Stimulated activated CD4-positive, alpha-beta T cell treated with anti-CD3 and anti-CD28 coated beads, Interleukin-1b, Interleukin-23, amount 100 ng/mL, for 4 hours (primary cell): ENCODE measurements at regions not wholly inside any gene's neighbourhood (a gene's known extent, or its start where the extent isn't known, plus 50 kb on each side); places are given as distances from the start of the nearest gene placed in this dataset.
"Not testable (repeated sequence)": the region's sequence is repeated elsewhere in the genome, so short reads cannot be mapped to it uniquely, and the experiment has no call there.

Source experiments
- DNase-seq, 2 donors: peaks; one replicate each; pipeline ENCODE4 v3.0.0-alpha.2; 2020; ENCODE audit warnings: low read depth in 2 of 2

GRCh38 chr3:159229116-159229680 lies 427.3 kb downstream of the MFSD1 start:
- DNase-seq = no peak

DNA sequence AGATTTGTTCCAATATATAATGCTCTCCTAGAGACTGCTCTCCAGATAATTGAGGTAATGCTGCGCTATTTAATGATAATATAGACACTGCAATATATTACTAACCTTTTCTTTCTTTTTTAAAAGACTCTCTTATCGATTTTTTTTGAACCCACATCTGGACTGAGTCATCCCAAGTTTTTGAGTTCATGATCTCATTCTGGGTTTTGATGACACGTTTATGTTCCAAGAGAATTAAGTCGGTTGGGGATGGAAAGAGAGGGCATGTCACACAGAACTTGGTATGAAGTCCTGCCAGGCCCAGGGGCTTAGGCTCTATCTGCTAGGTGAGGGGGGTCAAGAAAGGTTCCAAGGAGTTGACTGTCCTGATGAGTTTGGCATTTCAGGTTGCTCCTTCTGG lies 431.1 kb downstream of the MFSD1 start:
- DNase-seq = no peak

DNA sequence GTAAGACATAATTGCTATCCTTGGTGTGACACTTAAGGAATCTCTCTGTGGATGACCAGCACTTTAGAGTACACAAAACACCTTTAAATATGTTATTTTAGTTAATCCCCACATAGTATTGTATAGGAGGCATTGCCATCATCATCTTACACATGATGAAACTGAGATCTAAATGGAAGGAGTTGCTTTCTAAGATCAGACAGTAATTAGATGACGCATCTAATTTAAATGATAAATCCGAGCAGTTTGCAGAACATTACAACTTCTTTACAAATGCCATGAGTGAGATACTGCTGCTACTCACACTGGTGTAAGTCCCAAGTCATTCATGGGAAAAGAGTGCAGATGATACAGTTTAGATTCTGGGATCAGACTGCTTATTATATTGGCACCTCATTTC lies 431.9 kb downstream of the MFSD1 start:
- no peak for DNase-seq

DNA sequence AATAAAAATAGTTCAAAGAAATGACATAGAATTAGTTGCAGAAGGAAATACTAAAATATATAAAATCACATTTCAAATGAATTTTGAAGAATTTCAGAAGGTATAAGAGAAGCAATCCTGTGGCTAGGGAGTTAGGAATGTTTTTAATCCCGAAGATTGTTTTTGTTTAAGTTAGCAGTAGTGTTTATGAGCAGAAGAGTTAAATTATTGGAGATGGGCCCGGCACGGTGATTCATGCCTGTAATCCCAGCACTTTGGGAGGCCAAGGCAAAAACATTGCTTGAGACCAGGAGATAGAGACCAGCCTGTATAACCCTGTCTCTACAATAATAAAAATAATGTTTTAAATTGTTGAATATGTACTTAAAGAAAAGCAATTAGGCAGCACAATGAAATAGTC lies 432.5 kb downstream of the MFSD1 start:
- no peak for DNase-seq

GRCh38 chr3:159236321-159236720 lies 434.5 kb downstream of the MFSD1 start:
- DNase-seq = no peak

DNA sequence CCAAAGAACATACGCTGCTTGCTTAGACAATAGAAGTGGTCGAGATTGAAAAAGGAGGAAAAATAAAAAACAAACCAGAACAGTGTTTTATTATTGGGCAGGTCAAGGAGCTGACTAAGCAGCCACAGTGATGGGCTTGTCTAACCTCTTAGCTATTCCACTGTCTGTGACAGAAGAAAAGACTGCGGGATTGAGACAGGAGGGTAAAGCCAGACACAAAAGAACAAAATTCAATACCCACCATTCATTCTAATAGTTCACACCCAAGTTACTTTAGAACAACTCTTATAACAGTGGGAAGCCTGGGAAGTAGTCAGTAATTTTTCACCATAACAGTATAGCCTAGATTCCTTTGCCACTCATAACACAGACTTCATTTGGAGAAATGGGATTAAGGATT lies 435.4 kb downstream of the MFSD1 start:
- no peak for DNase-seq

- DNase-seq = no peak
Measured at GRCh38 chr3:159238646-159239045, 436.8 kb downstream of the MFSD1 start.

GRCh38 chr3:159239059-159239458 lies 437.2 kb downstream of the MFSD1 start:
- no peak for DNase-seq

- no peak for DNase-seq
Measured at GRCh38 chr3:159244933-159245332, 443.1 kb downstream of the MFSD1 start.

DNA sequence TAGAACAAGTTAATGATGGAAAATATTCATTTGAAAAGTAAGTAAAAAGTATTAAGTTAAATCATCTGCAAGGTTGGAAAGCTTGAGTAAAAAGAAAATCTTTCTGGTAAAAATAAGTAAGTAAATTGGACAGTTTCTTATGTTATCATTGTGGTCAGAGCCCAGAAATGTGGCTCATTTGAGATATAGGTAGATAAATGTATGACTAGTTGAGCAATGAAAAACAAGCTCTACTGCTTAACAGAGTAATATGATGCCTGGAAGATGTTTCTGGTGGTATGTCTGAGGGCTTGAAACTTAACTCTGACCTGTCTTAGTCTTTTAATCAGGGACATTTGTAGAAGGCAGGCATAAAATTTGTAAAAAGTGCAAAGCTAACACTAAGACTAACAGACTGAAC lies 444.0 kb downstream of the MFSD1 start:
- no peak for DNase-seq

GRCh38 chr3:159246385-159246784 lies 444.5 kb downstream of the MFSD1 start:
- no peak for DNase-seq

DNA sequence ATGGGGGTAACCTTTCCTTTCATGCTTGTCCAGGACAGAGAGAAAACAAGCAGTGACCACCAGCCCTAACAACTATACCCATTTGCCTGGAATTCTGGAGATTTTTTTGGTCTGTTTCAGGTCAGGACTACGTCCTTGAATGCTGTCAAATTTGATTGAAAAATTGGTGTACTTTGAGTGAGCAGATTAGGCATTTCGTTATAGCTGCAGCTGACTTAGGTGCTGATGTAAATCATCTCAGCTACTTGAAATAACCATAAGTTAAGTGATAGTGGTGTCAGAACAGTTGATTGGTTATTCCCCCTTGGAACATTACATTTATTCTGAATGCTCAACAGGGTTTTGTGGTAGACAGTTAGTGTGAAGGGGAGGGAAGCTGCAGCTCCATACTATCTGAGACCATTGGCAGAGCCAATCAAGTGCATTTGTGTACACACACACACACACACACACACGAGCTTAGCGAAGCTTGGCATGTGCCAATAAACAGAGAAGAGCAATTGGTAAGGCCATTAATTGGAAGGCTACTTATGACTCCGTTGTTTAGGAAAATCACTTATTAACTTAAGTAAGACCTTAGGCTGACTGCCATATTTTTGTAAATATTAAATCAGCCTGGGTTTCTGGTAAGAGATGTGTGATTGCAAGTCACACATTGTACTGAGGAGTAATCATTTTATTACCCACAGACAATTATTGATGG lies 447.8 kb downstream of the MFSD1 start:
- DNase-seq = no peak

- DNase-seq = no peak
Measured at GRCh38 chr3:159250961-159251360, 449.1 kb downstream of the MFSD1 start.

DNA sequence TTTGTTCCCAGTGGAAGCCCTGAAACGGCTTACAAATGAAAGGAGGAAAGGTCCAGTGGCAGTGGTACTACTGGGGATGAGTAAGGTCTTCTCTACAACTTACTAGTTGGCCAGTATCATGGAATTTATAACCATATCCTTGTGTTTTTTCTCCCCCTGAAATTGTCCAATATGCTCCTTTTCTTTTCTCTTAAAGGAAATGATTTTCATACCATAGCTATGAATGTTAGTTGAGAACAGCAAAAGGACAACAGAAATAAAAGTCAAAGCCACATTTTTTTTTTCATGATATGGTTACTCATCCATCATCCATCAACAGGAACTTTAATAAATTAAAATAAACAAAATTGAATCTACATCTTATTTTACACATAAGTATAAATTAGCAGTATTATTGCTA lies 450.4 kb downstream of the MFSD1 start:
- DNase-seq = no peak

GRCh38 chr3:159252772-159253384 lies 451.0 kb downstream of the MFSD1 start:
- DNase-seq = no peak

- no peak for DNase-seq
Measured at GRCh38 chr3:159253860-159254259, 452.0 kb downstream of the MFSD1 start.

GRCh38 chr3:159257954-159258353 lies 456.1 kb downstream of the MFSD1 start:
- no peak for DNase-seq

- no peak for DNase-seq
Measured at GRCh38 chr3:159258934-159259333, 457.1 kb downstream of the MFSD1 start.

DNA sequence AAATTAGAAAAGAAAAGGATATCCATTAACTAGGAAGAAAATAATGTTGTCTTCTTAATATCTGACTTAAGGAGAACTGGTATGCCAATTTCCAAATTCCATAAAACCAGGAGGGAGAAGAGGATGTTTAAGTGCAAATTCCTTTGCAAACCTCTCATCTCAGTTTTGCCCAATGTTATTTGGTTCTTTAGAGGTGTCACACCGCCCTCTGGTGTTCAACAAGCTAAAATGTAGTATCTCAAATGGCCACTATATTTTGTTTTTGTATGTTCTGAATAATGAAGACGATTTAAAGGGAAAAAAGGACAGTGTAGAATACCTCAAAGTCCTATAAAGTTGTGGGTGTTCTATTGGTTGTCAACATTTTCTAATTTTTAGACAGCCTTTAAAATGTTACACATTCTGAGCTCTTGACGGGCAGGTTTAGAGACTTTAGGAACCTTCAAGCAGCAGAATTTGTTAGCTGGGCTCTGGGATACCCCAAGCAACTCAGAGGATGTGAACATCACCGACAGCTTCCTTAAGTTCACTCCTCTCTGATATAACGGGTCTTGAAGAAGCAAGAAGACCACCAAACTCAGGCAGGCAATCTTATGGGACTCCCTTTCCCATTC lies 458.3 kb downstream of the MFSD1 start:
- DNase-seq = peak; percentile 0 to 2

DNA sequence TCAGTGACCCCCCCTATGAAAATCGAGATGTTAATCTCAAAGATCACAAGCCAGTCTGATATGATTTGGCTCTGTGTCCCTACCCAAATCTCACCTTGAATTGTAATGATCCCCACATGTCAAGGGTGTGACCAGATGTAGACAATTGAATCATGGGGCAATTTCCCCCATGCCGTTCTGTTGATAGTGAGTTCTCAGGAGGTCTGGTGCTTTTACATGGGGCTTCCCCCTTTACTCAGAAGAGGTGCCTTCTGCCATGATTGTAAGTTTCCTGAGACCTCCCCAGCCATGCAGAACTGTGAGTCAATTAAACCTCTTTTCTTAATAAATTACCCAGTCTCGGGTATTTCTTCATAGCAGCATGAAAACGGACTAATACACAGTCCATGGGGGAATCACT lies 459.5 kb downstream of the MFSD1 start:
- DNase-seq = not testable (repeated sequence)

DNA sequence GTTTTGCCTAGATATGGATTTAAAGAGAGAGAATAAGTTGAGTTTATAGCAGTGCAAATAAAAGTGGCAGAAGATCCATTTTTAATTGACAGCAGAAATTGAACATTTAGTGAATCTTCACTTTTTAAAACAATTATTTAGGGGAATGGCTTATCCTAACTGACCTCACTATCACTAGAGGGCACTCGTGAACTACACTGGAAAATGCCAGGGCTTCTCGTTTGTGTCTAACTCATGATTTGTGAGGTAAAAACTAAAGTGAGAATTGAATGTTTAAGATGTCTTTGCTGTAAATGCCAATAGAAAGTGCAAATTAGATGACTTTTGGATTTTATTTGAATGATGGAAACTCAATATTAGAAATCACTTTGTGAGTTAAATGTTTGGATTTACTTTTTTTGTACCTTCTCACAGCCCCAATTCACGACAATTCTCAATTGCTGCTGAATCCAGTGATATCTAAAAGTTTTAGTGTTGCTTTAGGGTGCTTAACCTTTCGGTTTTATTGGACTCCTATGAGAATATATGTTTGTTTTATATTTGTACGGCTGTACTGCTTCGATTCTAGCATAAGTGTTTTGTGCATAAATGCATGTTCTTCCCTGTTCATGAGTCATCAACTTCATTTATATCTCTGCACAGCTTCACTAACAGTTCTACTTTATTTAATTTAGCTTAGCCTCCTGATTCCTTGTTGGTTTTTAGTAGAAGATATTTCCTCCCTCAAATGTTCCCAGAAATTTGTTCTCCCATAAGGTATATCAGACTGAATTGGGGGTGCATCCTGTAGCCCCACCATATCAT lies 462.1 kb downstream of the MFSD1 start:
- no peak for DNase-seq

- no peak for DNase-seq
Measured at GRCh38 chr3:159265705-159266104, 463.9 kb downstream of the MFSD1 start.
